Keratinocyte (primary cell): ENCODE measurements at regions not wholly inside any gene's neighbourhood (a gene's known extent, or its start where the extent isn't known, plus 50 kb on each side); places are given as distances from the start of the nearest gene placed in this dataset.

ENCODE experiments used
- CTCF ChIP-seq, 3 experiments: IDR thresholded peaks in 1 of 3; conservative IDR thresholded peaks in 1 of 3; optimal IDR thresholded peaks in 1 of 3; 2 replicates in 2 of 3; 3 replicates in 1 of 3; pipeline versions ENCODE3 to v1.5.1; 2011; ENCODE audit warnings: low read length in 3 of 3, mild to moderate bottlenecking in 3 of 3, moderate library complexity in 2 of 3, control low read depth in 1 of 3, inconsistent platforms in 1 of 3; ENCODE audit not compliant: insufficient read depth in 2 of 3; ENCODE audit errors: extremely low read depth in 1 of 3
- EZH2 ChIP-seq: IDR thresholded peaks from one replicate; pipeline ENCODE4 v1.6.1; 2012; ENCODE audit warnings: inconsistent platforms, mild to moderate bottlenecking, low read length, moderate library complexity

GRCh38 chr7:45976485-45976856, 55.4 kb upstream of the IGFBP3 start:
- TF ChIP-seq CTCF (optimal IDR thresholded peaks at IDR 0.05 in 1 of 3, IDR thresholded peaks at IDR 0.05 in 1 of 3, conservative IDR thresholded peaks at IDR 0.05 in 1 of 3; ENCODE audit: extremely low read depth in 1 of 3, insufficient read depth in 2 of 3, low read length in 3 of 3) (no peak), EZH2 (no peak)
